Chondrocyte (in vitro differentiated cells): ENCODE measurements at regions not wholly inside any gene's neighbourhood (a gene's known extent, or its start where the extent isn't known, plus 50 kb on each side); places are given as distances from the start of the nearest gene placed in this dataset.

Source experiments
- DNase-seq: peaks from one replicate; pipeline ENCODE4 v3.0.0; 2021; ENCODE audit warnings: mixed read lengths, low spot score
- H3K27ac Mint-ChIP-seq: one replicate; pipeline ENCODE4 v1.8.0; 2021; ENCODE audit warnings: mild to moderate bottlenecking, moderate library complexity, mixed read lengths; ENCODE audit not compliant: unreplicated experiment
- H3K27me3 Mint-ChIP-seq: 2 replicates; pipeline ENCODE4 v1.8.0; 2021; ENCODE audit warnings: low read depth, mixed read lengths
- H3K36me3 Mint-ChIP-seq: 2 replicates; pipeline ENCODE4 v1.8.0; 2021; ENCODE audit warnings: low read depth, mixed read lengths
- H3K4me1 Mint-ChIP-seq: 2 replicates; pipeline ENCODE4 v1.8.0; 2021; ENCODE audit warnings: low read depth, mild to moderate bottlenecking, mixed read lengths
- H3K4me3 Mint-ChIP-seq: one replicate; pipeline ENCODE4 v1.8.0; 2021; ENCODE audit warnings: mild to moderate bottlenecking, moderate library complexity, mixed read lengths; ENCODE audit not compliant: unreplicated experiment
- H3K9me3 Mint-ChIP-seq: 2 replicates; pipeline ENCODE4 v1.8.0; 2021; ENCODE audit warnings: low read depth, mixed read lengths
- TF ChIP-seq, protein P1 (sequence below): fragments of 200-600 bp; sonication (generic); IDR thresholded peaks from 2 replicates; pipeline ENCODE4 v1.5.0; 2021; ENCODE audit warnings: antibody characterized with exemption, mild to moderate bottlenecking, moderate library complexity

DNA sequence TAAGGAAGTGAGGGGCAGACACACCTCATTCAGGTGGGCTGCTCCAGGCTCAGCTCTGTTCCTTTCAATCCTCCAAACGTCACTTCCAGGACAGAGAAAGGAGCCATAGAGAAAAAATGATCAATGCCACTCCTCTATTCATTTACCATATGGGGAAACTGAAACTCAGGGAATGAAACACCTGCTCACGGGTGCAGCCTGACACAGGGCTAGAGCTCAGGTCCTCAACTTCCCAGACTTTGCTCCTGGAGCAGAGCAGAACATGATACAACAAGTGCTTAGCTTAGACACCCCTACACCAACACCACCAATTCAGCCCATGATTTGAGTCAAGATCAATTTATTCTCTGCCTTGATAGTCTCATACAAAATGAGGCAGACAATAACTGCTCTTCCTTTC, 58.5 kb upstream of the LPP start:
- no peak for DNase-seq
- Mint-ChIP-seq H3K27me3 (no peaks in the 10 kb centered on the region), H3K27ac (no peak overlapping the region), H3K9me3 (peaks cover 11% of the 10 kb centered on the region), H3K36me3 (peaks cover 1% of the 10 kb centered on the region), H3K4me3 (no peak overlapping the region), H3K4me1 (no peaks in the 10 kb centered on the region)
- TF ChIP-seq, protein P1, sequence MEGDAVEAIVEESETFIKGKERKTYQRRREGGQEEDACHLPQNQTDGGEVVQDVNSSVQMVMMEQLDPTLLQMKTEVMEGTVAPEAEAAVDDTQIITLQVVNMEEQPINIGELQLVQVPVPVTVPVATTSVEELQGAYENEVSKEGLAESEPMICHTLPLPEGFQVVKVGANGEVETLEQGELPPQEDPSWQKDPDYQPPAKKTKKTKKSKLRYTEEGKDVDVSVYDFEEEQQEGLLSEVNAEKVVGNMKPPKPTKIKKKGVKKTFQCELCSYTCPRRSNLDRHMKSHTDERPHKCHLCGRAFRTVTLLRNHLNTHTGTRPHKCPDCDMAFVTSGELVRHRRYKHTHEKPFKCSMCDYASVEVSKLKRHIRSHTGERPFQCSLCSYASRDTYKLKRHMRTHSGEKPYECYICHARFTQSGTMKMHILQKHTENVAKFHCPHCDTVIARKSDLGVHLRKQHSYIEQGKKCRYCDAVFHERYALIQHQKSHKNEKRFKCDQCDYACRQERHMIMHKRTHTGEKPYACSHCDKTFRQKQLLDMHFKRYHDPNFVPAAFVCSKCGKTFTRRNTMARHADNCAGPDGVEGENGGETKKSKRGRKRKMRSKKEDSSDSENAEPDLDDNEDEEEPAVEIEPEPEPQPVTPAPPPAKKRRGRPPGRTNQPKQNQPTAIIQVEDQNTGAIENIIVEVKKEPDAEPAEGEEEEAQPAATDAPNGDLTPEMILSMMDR, result no peak

DNA sequence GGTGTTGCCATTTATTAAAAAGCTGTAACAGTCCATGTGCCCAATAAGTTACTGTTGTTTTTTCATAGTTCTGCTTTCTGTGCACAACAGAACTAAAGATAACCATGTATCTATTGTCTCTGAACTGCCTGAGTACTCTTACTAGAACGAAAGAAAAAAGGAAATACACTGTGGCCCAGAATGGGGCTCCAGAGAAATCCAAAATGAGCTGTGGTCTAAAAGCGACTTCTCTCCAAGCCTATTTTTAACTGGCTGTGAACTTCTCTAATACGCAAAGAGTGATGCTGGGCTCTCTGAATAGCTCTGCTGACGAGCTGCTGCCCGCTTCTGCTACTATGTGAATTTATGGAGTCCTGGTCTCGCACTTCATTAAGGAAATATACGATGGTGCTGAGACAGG, 56.2 kb upstream of the LPP start:
- Mint-ChIP-seq H3K4me1 (no peaks in the 10 kb centered on the region), H3K36me3 (peaks cover 3% of the 10 kb centered on the region), H3K27ac (no peak overlapping the region), H3K9me3 (peaks cover 20% of the 10 kb centered on the region), H3K27me3 (no peaks in the 10 kb centered on the region), H3K4me3 (no peak overlapping the region)
- TF ChIP-seq, protein P1, result no peak
- DNase-seq, result no peak

DNA sequence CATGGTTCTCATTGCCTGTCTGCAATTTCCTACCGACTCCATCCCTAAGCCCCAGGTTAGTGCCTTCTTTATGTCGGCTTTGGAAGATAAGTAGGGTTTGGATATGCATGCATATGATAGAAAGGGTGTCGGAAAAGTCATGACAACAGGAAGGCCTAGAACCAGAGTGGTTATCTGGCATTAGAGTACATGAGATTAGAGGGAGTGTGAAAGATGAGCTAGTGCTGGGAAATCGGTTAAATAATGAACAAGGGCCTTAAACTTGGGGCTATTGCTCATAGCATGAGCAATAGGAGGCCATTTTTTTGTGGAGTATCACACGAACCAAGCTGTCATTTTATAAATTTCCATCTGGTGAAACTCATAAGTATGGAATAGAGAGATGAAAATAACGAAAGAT, 54.0 kb upstream of the LPP start:
- H3K27ac Mint-ChIP-seq, result no peak overlapping the region
- no peak for DNase-seq
- TF ChIP-seq, protein P1, result no peak
- no peaks in the 10 kb centered on the region for H3K27me3 Mint-ChIP-seq
- H3K4me3 Mint-ChIP-seq, result no peak overlapping the region
- H3K4me1 Mint-ChIP-seq, result no peaks in the 10 kb centered on the region
- peaks cover 20% of the 10 kb centered on the region for H3K9me3 Mint-ChIP-seq
- peaks cover 3% of the 10 kb centered on the region for H3K36me3 Mint-ChIP-seq

DNA sequence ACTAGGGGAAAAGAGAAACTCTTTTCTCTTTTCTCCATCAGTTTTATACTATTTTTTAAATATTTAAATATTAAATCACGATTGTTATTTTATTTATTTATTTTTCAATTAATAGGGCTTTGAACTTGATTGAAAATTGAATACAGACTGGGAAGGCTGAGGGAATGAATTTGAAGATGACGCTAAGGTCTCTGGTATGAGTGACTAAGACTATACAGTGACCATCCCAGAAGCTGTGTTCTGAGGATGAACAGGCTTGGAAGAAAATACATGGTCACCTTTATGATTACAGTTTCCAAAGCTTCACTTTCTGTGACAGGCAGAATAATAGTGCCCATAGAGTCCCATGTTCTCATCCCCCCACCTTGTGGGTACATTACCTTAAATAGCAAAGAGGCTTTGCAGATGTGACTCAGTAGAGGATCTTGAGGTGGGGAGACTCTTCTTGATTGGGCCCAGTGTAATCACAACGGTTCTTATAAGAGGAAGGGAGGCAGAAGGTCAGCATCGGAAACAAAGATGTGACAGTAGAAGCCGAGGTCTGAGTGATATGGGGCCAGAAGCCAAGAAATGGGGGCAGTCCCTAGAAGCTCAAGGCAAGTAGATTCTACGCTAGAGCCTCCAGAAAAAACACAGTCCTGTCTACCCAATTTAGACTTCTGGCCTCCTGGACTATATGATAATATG, 51.0 kb upstream of the LPP start:
- H3K9me3 Mint-ChIP-seq, result peaks cover 20% of the 10 kb centered on the region
- H3K4me3 Mint-ChIP-seq, result no peak overlapping the region
- no peak overlapping the region for H3K27ac Mint-ChIP-seq
- H3K36me3 Mint-ChIP-seq, result peaks cover 5% of the 10 kb centered on the region
- peaks cover 4% of the 10 kb centered on the region for H3K27me3 Mint-ChIP-seq
- H3K4me1 Mint-ChIP-seq, result no peaks in the 10 kb centered on the region
- no peak for DNase-seq
- TF ChIP-seq, protein P1, result no peak

DNA sequence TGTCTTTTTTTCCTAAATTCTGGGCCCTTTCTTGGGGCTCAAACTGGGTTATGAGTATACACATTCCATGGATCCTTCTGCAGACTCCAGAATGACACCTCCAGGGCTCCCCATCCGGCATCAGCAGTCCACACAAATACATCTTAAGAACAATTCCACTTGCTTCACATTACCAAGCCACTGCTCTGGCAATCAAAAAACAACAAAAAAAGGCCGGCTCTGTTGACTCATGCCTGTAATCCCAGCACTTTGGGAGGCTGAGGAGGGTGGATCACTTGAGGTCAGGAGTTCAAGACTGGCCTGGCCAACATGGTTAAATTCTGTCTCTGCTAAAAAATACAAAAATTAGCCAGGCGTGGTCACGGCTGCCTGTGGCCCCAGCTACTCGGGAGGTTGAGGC, 49.9 kb upstream of the LPP start:
- H3K4me3 Mint-ChIP-seq, result no peak overlapping the region
- H3K27me3 Mint-ChIP-seq, result peaks cover 4% of the 10 kb centered on the region
- H3K9me3 Mint-ChIP-seq, result peaks cover 20% of the 10 kb centered on the region
- no peak overlapping the region for H3K27ac Mint-ChIP-seq
- DNase-seq, result no peak
- H3K36me3 Mint-ChIP-seq, result peaks cover 5% of the 10 kb centered on the region
- no peaks in the 10 kb centered on the region for H3K4me1 Mint-ChIP-seq
- TF ChIP-seq, protein P1, result no peak
